GM06990 (cell line): ENCODE measurements at regions not wholly inside any gene's neighbourhood (a gene's known extent, or its start where the extent isn't known, plus 50 kb on each side); places are given as distances from the start of the nearest gene placed in this dataset.
"Not testable (repeated sequence)": the region's sequence is repeated elsewhere in the genome, so short reads cannot be mapped to it uniquely, and the experiment has no call there.

Source experiments
- DNase-seq: peaks from one replicate; pipeline ENCODE4 v3.0.0-alpha.2; 2011; ENCODE audit not compliant: insufficient read length; ENCODE audit errors: extremely low read depth
- H3K27me3 ChIP-seq: replicated peaks from 2 replicates; pipeline ENCODE4 v1.6.0; 2011; ENCODE audit warnings: low read length; ENCODE audit not compliant: control insufficient read depth, insufficient read depth
- H3K36me3 ChIP-seq: 2 replicates; pipeline ENCODE4 v1.5.1; 2011; ENCODE audit warnings: low read length; ENCODE audit not compliant: control insufficient read depth, insufficient read depth
- H3K4me3 ChIP-seq: replicated peaks from 2 replicates; pipeline ENCODE4 v1.5.1; 2011; ENCODE audit warnings: low read depth, mild to moderate bottlenecking, control low read depth, low read length
- CTCF ChIP-seq: IDR thresholded peaks from 2 replicates; pipeline ENCODE4 v1.5.1; 2011; ENCODE audit warnings: low read length, control low read depth, mild to moderate bottlenecking, inconsistent platforms; ENCODE audit not compliant: insufficient read depth, poor library complexity, severe bottlenecking

DNA sequence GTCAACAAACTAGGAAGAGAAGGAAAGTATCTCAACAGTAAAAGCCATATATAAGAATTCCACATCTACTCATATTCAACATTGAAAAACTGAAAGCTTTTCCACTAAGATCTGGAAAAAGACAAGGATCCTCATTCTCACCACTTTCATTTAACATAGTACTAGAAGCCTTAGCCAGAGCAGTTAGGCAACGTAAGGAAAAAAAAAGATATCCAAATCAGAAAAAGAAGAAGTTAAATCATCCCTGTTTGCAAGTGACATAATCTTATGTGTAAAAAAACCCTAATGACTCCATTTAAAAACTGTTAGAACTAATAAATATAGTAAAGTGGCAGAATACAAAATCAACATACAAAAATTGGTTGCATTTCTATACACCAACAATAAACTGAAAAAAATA lies 426.2 kb downstream of the BCAT1 start:
- H3K4me3 ChIP-seq: no peak overlapping the region
- TF ChIP-seq CTCF: no peak
- DNase-seq: no peak
- no peaks in the 10 kb centered on the region for H3K36me3 ChIP-seq
- H3K27me3 ChIP-seq: no peaks in the 10 kb centered on the region

DNA sequence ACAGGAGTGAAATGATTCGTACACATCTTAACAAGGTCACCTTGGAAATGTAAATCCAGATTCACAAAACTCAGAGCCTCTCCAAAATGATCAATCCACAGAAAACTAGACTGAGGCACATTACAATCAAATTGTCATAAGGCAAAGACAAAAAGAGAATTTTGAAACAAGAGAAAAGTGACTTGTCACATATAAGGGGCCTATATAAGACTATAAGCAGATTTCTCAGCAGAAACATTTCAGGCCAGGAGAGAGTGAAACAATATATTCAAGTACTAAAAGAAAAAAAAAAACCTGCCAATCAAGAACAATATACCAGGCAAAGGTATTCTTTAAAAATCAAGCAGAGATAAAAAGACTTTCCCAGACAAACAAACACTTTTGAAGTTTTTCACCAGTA lies 429.1 kb downstream of the BCAT1 start:
- Histone ChIP-seq H3K36me3 (no peaks in the 10 kb centered on the region), H3K4me3 (no peak overlapping the region), H3K27me3 (no peaks in the 10 kb centered on the region)
- no peak for DNase-seq
- TF ChIP-seq CTCF: no peak

DNA sequence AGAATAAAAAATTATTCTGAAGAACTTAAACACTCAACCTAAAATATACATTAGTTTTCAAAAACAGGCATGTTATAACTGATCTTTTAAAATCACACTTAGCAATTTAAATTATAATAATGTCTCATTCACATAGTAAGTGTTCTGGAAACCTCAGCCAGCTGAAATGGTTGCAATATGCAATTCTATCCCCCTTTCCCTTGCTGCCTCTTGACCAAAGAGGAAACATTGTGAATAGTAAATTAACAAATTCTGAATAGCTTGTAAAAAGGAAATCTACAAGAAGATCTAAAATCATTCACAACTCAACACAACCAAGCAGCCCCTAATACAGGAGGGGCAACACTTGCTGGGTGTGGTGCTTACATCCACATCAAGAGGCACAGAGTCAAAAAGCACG lies 431.9 kb downstream of the BCAT1 start:
- no peaks in the 10 kb centered on the region for H3K27me3 ChIP-seq
- DNase-seq: no peak
- TF ChIP-seq CTCF: no peak
- H3K36me3 ChIP-seq: no peaks in the 10 kb centered on the region
- no peak overlapping the region for H3K4me3 ChIP-seq

DNA sequence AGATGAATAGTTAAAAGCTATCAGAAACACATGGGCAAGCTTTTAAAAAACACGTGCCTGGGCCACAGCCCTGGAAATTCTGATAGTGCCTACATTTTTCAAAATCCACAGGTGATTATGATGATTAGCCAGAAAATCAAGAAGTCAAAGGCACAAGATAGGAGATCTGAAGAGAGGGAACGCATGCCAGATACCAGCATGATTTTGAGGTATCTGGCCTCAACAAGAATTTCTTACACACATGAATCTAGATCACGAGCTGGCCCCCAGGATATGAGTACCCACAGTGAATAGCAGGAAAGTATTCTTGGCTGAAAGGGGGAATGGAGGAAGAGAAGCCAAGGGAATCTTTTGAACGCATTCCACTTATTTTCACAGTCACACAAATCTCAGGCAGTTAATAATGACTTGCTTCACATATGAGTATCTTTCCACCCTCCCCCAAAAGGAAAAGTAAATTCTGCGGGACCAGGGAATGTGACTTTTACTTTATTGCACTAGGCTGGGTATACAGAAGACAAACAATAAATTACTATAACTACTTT lies 438.2 kb downstream of the BCAT1 start:
- no peak for TF ChIP-seq CTCF
- Histone ChIP-seq H3K36me3 (no peaks in the 10 kb centered on the region), H3K4me3 (no peak overlapping the region), H3K27me3 (no peaks in the 10 kb centered on the region)
- no peak for DNase-seq

DNA sequence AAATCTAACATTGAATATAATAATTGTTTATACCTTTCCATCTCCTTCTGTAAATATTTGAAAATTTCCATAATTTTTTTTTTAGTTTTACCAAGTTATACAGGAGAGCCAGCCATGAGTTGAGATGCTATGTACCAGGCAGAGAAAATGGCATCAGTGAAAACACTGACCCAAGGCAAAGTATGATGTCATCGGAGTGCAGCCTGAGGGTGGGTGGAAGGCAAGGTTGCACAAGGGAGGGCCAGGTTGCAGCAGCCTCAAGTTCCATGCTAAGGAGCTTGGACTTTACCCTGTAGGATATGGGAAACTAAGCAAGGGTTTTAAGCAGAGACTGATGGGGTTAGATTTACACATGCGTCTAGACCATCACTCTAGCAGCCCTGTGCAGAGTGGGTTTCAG lies 441.1 kb downstream of the BCAT1 start:
- no peak for TF ChIP-seq CTCF
- Histone ChIP-seq H3K4me3 (no peak overlapping the region), H3K36me3 (no peaks in the 10 kb centered on the region), H3K27me3 (no peaks in the 10 kb centered on the region)
- DNase-seq: no peak

GRCh38 chr12:24505366-24506015 lies 443.4 kb downstream of the BCAT1 start:
- DNase-seq: no peak
- no peak for TF ChIP-seq CTCF
- Histone ChIP-seq H3K4me3 (no peak overlapping the region), H3K36me3 (no peaks in the 10 kb centered on the region), H3K27me3 (no peaks in the 10 kb centered on the region)

GRCh38 chr12:24503477-24503876 lies 445.4 kb downstream of the BCAT1 start:
- H3K36me3 ChIP-seq, H3K4me3 ChIP-seq, DNase-seq, H3K27me3 ChIP-seq: not testable (repeated sequence)
